ENCODE measurements at regions not wholly inside any gene's neighbourhood (a gene's known extent, or its start where the extent isn't known, plus 50 kb on each side); places are given as distances from the start of the nearest gene placed in this dataset.

- DNase-seq = no peak
Observed at GRCh38 chr12:66859751-66860440, 181.0 kb upstream of the GRIP1 start.

DNA sequence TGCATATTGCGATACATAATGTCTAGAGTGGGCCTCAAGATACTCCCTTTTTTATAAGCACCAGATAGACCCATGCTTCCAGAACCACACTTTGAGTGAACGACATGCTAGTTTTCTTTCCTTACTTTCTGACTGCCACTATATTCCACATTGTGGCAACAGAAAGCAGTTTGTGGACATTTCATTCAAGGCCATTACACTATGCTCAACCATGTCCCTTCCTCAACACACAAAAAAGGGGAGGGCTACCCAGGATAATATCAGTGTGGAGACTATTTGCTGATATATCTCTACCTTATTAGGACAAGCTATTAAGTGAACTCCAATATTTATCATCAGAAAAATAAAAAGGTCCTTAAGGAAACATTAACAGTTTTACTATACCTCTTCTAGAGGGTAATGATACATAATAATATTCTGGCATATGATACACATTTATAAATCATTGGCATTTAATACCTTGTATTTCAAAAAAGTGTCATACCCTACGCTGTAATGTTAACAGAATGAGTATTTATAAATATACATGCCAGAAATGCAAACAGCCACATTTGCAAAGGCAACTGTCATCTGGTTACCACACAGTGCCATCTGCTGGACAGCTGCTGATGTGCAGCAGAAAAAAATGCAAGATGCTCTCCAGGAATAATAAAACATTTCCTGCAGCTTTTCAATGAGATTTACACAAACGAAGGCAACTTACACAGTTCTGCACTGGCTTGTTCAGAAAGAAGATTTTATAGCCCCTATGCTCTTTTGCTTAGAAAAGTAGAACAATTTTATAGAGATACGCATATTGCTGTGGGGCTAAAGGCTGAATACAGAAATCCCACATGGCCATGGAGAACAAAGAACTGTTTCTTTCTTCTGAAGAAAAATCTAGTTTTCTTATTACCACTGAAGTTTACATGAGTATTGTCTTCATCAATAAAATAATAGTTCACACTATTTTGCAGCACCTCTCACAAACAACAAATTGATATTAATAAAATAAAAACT, 182.2 kb upstream of the GRIP1 start:
- DNase-seq = peak; percentile 65

DNA sequence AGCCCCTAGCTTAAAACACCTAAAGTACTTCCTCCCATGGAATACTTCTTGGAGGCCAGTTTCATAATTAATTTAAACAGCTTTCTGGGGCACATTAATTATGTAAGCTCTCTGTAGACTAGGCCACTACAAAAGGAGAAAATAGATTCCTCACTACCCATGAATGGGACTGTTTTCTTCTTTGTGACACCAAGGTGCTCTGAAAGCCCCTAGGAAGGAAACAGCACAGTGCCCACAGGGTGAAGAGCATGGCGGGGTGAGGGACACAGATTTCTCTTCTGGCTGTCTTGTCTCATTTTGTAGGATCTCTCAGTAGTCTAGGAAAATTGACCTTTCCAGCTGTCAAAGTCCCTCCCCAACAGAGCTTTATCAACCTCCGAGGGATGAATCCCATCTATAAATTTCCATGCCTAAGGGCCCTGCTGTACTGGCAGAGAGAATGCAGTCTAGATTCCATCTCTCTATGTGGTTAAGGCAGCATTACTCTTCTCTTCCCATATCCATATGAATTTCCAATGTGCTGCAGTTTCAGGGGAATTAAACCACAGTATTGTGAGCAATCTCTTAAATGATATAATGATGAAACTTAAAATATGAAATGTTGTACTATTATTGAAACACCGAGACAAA, 183.6 kb upstream of the GRIP1 start:
- no peak for DNase-seq

DNA sequence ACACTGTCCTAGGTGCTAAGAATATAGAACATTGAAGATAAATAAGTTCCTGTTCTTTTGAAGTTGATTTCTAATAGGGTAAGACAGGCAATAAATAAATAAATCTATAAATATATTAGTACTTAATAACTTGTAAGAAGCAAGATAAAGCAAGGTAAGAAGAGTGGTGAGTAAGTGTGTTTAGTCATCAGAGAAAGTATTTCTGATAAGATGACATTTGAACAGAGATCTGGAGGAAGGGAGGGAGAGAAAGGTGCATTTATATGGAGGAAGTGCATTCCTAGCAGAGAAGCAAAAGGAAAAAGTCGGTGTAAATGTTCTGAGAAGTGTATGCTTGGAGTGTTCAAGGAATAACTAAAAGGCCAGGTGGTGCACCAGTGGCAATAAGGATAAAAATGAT, 184.4 kb upstream of the GRIP1 start:
- no peak for DNase-seq

- DNase-seq = no peak
Observed at GRCh38 chr12:66877925-66878324, 199.0 kb upstream of the GRIP1 start.

- DNase-seq = no peak
Observed at GRCh38 chr12:66879409-66879808, 200.5 kb upstream of the GRIP1 start.

- no peak for DNase-seq
Observed at GRCh38 chr12:66881386-66881785, 202.5 kb upstream of the GRIP1 start.

- no peak for DNase-seq
Observed at GRCh38 chr12:66884091-66884490, 205.2 kb upstream of the GRIP1 start.

- no peak for DNase-seq
Observed at GRCh38 chr12:66885115-66885875, 206.4 kb upstream of the GRIP1 start.

GRCh38 chr12:66896797-66897196, 217.9 kb upstream of the GRIP1 start:
- no peak for DNase-seq

GRCh38 chr12:66898700-66899469, 220.0 kb upstream of the GRIP1 start:
- no peak for DNase-seq

DNA sequence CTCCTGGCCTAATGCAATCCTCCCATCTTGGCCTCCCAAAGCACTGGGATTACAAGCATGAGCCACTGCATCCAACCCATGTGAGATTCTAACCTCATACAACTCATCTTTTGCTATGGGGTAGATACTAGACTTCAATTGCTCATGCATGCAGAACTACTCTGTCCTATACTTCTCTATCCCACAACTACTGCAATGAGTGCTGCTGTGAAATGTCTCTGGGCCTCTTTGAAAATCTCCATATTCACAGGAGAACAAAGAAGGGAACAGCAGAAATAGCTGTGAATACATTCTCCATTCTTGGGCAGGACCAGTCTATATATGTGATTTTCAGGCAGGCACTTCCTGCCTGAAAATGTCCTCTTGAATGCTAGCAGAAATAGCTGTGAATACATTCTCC, 220.7 kb upstream of the GRIP1 start:
- no peak for DNase-seq

GRCh38 chr12:66900616-66901015, 221.7 kb upstream of the GRIP1 start:
- no peak for DNase-seq

GRCh38 chr12:66901138-66901932, 222.5 kb upstream of the GRIP1 start:
- peak; percentile 2 for DNase-seq

GRCh38 chr12:66902020-66902419, 223.1 kb upstream of the GRIP1 start:
- DNase-seq = no peak

- no peak for DNase-seq
Observed at GRCh38 chr12:66903782-66904396, 225.0 kb upstream of the GRIP1 start.

DNA sequence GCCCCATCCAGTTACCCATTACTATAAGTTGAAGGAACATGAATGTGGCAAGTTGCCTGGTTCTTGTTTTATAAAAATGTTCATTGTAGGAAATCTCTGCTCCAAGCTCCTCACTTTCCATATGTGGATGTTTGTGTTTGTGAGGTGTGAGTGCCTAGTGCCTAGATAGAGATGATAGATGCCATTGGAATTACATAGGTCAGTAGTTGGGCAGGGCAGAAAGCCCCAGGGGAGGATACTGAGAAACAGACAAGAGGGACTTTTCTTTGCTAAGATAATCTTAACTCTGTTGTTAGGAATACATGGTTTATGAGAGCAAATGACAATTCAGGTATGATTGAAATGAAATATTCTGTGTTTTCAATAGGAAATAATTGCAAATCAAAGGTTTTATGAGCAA, 226.3 kb upstream of the GRIP1 start:
- DNase-seq = no peak

- peak; percentile 1 for DNase-seq
Observed at GRCh38 chr12:66910366-66910974, 231.6 kb upstream of the GRIP1 start.

DNA sequence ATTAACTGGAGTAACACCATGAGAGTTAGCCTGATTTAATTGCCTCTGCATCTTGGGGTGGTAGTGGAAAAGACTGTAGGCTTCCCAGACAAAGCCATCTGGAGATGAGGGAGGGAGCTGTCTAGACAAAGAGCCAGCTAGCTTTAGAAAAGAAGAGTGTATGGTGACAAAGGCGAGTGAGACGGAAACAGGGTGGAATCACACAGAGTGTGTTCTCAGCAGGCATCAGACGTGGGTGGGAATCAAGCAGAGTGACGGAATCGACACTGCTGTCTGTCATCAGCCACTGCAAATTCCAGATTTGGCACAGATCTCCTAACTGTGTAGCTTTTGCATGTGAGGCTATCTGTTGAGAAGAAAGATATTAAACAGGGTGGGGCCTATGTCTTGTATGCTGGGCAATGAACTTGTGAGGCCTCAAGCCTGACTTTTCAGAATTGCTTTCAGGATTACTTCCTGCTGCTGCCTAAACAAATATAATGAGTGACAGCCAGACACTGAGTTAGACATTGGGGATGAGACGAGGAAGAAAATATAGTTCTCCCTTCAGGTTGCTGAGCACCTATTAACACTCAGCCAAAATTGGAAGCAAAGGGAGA, 236.5 kb upstream of the GRIP1 start:
- no peak for DNase-seq

GRCh38 chr12:66916189-66916588, 237.3 kb upstream of the GRIP1 start:
- DNase-seq = no peak

Measured in CD4-positive, alpha-beta T cell treated with Interleukin-6 for 4 hours (primary cell).